ENCODE measurements at regions not wholly inside any gene's neighbourhood (a gene's known extent, or its start where the extent isn't known, plus 50 kb on each side); places are given as distances from the start of the nearest gene placed in this dataset.

GRCh38 chrX:64097891-64098290 lies 107.6 kb downstream of the AMER1 start:
- no peak for DNase-seq
- no peak overlapping the region for H3K4me3 ChIP-seq (ENCODE audit: insufficient read depth, low read depth, low read length)
- H3K27me3 ChIP-seq (ENCODE audit: control insufficient read depth, insufficient read depth, low read length): no peaks in the 10 kb centered on the region
- H3K36me3 ChIP-seq (replicated peaks; ENCODE audit: control insufficient read depth, insufficient read depth, low read length): no peaks in the 10 kb centered on the region

GRCh38 chrX:64093761-64094160 lies 111.7 kb downstream of the AMER1 start:
- H3K36me3 ChIP-seq (replicated peaks; ENCODE audit: control insufficient read depth, insufficient read depth, low read length): no peaks in the 10 kb centered on the region
- no peak overlapping the region for H3K4me3 ChIP-seq (ENCODE audit: insufficient read depth, low read depth, low read length)
- H3K27me3 ChIP-seq (ENCODE audit: control insufficient read depth, insufficient read depth, low read length): no peaks in the 10 kb centered on the region
- DNase-seq: peak; percentile 8

All from H7 (cell line).